GM23338 (cell line): ENCODE measurements at regions not wholly inside any gene's neighbourhood (a gene's known extent, or its start where the extent isn't known, plus 50 kb on each side); places are given as distances from the start of the nearest gene placed in this dataset.

ENCODE experiments used
- ATAC-seq: fragments of 200-7000 bp; cut with Tn5 transposase; 3 replicates; pipeline ENCODE4 v1.9.1; 2020
- DNase-seq: peaks from one replicate; pipeline ENCODE4 v3.0.0-alpha.2; 2015; ENCODE audit warnings: low spot score
- H2AFZ ChIP-seq: fragments of 200-600 bp; sonication (generic); 2 replicates; pipeline ENCODE4 v1.8.0; 2016; ENCODE audit warnings: antibody characterized with exemption, mild to moderate bottlenecking, moderate library complexity
- H3F3A ChIP-seq: fragments of 200-600 bp; sonication (generic); replicated peaks from 2 replicates; pipeline ENCODE4 v1.8.0; 2017; ENCODE audit warnings: antibody characterized with exemption, mixed run types, low read depth
- H3K27ac ChIP-seq: fragments of 200-600 bp; sonication (generic); 2 replicates; pipeline ENCODE4 v1.6.1; 2016; ENCODE audit warnings: low read depth
- H3K27me3 ChIP-seq: fragments of 200-600 bp; sonication (generic); 2 replicates; pipeline ENCODE4 v1.8.0; 2016; ENCODE audit warnings: mild to moderate bottlenecking, mixed run types, moderate library complexity; ENCODE audit not compliant: insufficient read depth
- H3K36me3 ChIP-seq: fragments of 200-600 bp; sonication (generic); 2 replicates; pipeline ENCODE4 v1.8.0; 2016; ENCODE audit warnings: mild to moderate bottlenecking; ENCODE audit not compliant: insufficient read depth
- H3K4me1 ChIP-seq: fragments of 200-600 bp; sonication (generic); 2 replicates; pipeline ENCODE4 v1.8.0; 2016; ENCODE audit warnings: mild to moderate bottlenecking, moderate library complexity; ENCODE audit not compliant: insufficient read depth
- H3K4me2 ChIP-seq: fragments of 200-600 bp; sonication (generic); 2 replicates; pipeline ENCODE4 v1.7.1; 2017; ENCODE audit warnings: mixed run types
- H3K4me3 ChIP-seq: fragments of 200-600 bp; sonication (generic); 2 replicates; pipeline ENCODE4 v1.6.1; 2016; ENCODE audit warnings: mixed run types
- H3K79me2 ChIP-seq: fragments of 200-600 bp; sonication (generic); replicated peaks from 2 replicates; pipeline ENCODE4 v1.8.0; 2017; ENCODE audit warnings: mild to moderate bottlenecking; ENCODE audit not compliant: insufficient read depth
- H3K9me2 ChIP-seq: fragments of 200-600 bp; sonication (generic); 2 replicates; pipeline ENCODE4 v1.8.0; 2017; ENCODE audit not compliant: insufficient read depth
- H4K20me1 ChIP-seq: fragments of 200-600 bp; sonication (generic); replicated peaks from 2 replicates; pipeline ENCODE4 v1.8.0; 2017; ENCODE audit warnings: mild to moderate bottlenecking; ENCODE audit not compliant: insufficient read depth
- H3K27ac Mint-ChIP-seq: 2 replicates; pipeline ENCODE4 v1.8.0; 2020; ENCODE audit warnings: inconsistent platforms, mild to moderate bottlenecking, moderate library complexity, mixed read lengths
- H3K27me3 Mint-ChIP-seq: 3 replicates; pipeline ENCODE4 v1.8.0; 2022; ENCODE audit warnings: low read depth, mild to moderate bottlenecking, moderate library complexity, mixed read lengths, inconsistent platforms; ENCODE audit not compliant: insufficient read depth, poor library complexity
- H3K36me3 Mint-ChIP-seq: 3 replicates; pipeline ENCODE4 v1.8.0; 2021; ENCODE audit warnings: low read depth, mild to moderate bottlenecking, inconsistent platforms, moderate library complexity, mixed read lengths
- H3K4me1 Mint-ChIP-seq: 3 replicates; pipeline ENCODE4 v1.8.0; 2020; ENCODE audit warnings: mild to moderate bottlenecking, inconsistent platforms, mixed read lengths
- H3K4me3 Mint-ChIP-seq: 3 replicates; pipeline ENCODE4 v1.8.0; 2021; ENCODE audit warnings: moderate library complexity, mild to moderate bottlenecking, inconsistent platforms, mixed read lengths
- H3K9me3 Mint-ChIP-seq: 3 replicates; pipeline ENCODE4 v1.8.0; 2020; ENCODE audit warnings: moderate library complexity, mild to moderate bottlenecking, inconsistent platforms, mixed read lengths
- CREB1 ChIP-seq: fragments of 250-450 bp; sonication (Bioruptor Pico); IDR thresholded peaks from 2 replicates; pipeline ENCODE4 v1.5.0; 2020; ENCODE audit warnings: low read depth, mild to moderate bottlenecking, moderate library complexity
- EZH2 ChIP-seq: fragments of 200-600 bp; sonication (generic); IDR thresholded peaks from one replicate; pipeline ENCODE4 v1.8.0; 2017; ENCODE audit warnings: antibody characterized with exemption, mild to moderate bottlenecking, low read depth; ENCODE audit not compliant: unreplicated experiment
- EZH2phosphoT487 ChIP-seq: fragments of 200-600 bp; sonication (generic); IDR thresholded peaks from one replicate; pipeline ENCODE4 v1.8.1; 2018; ENCODE audit warnings: antibody characterized with exemption; ENCODE audit not compliant: unreplicated experiment
- JUNB ChIP-seq: IDR thresholded peaks from one replicate; pipeline ENCODE4 v1.6.1; 2016; ENCODE audit warnings: antibody characterized with exemption; ENCODE audit not compliant: unreplicated experiment
- NANOG ChIP-seq: IDR thresholded peaks from 2 replicates; pipeline ENCODE4 v1.6.1; 2016; ENCODE audit warnings: antibody characterized with exemption, borderline replicate concordance
- POLR2AphosphoS5 ChIP-seq: IDR thresholded peaks from 2 replicates; pipeline ENCODE4 v1.6.1; 2016; ENCODE audit warnings: antibody characterized with exemption, low read depth
- STAT1 ChIP-seq: IDR thresholded peaks from one replicate; pipeline ENCODE4 v1.6.1; 2016; ENCODE audit warnings: antibody characterized with exemption; ENCODE audit not compliant: unreplicated experiment
- ZNF114 ChIP-seq: fragments of 250-450 bp; sonication (Bioruptor Pico); IDR thresholded peaks from 2 replicates; pipeline ENCODE4 v1.5.0; 2020; ENCODE audit warnings: mild to moderate bottlenecking, moderate library complexity
- ZNF331 ChIP-seq: fragments of 250-450 bp; sonication (Bioruptor Pico); IDR thresholded peaks from 2 replicates; pipeline ENCODE4 v1.5.0; 2020; ENCODE audit warnings: low read depth, mild to moderate bottlenecking, moderate library complexity
- TF ChIP-seq, protein P1 (sequence below): IDR thresholded peaks from one replicate; pipeline ENCODE4 v1.6.1; 2018; ENCODE audit warnings: antibody characterized with exemption; ENCODE audit not compliant: unreplicated experiment
- TF ChIP-seq, protein P2 (sequence below), 2 experiments: fragments of 200-600 bp in 1 of 2; sonication (generic) in 1 of 2; conservative IDR thresholded peaks; 2 replicates each; pipeline versions ENCODE4 v1.5.1 to v1.6.1; 2016 to 2017; ENCODE audit warnings: antibody characterized with exemption in 2 of 2, low read depth in 2 of 2, mild to moderate bottlenecking in 2 of 2, moderate library complexity in 1 of 2
- TF ChIP-seq, protein P3 (sequence below): IDR thresholded peaks from 2 replicates; pipeline ENCODE4 v1.6.1; 2016; ENCODE audit warnings: antibody characterized with exemption
- TF ChIP-seq, protein P4 (sequence below): fragments of 250-450 bp; sonication (Bioruptor Pico); IDR thresholded peaks from 2 replicates; pipeline ENCODE4 v1.5.0; 2020; ENCODE audit warnings: mild to moderate bottlenecking, moderate library complexity

DNA sequence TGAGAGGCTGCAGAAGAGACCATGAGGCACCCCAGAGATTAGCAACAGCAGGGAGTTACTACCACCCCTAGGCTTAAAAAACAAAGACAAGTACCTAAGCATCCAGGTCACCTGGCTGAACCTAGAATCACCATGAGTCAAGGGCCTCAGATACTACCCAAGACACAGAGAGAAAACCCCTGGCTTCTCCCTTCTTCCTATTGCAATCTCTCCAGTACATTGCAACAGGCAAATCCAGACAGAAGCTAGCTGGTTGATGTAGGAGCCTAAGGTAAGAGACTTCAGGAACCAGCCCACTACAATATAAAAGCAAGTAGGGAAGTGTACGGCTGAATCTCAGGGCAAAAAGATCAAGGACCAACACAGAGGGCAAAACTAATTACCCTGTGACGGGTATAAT lies 367.2 kb downstream of the PLPP3 start:
- Histone ChIP-seq H3K4me3 (no peak overlapping the region), H3K79me2 (no peaks in the 10 kb centered on the region), H3F3A (no peaks in the 10 kb centered on the region), H3K27ac (no peak overlapping the region), H3K36me3 (no peaks in the 10 kb centered on the region), H4K20me1 (no peaks in the 10 kb centered on the region), H3K27me3 (no peaks in the 10 kb centered on the region), H3K4me1 (no peaks in the 10 kb centered on the region), H3K4me2 (no peak overlapping the region), H2AFZ (no peak overlapping the region), H3K9me2 (peaks cover 11% of the 10 kb centered on the region; the same call in 1 of the 2 replicates)
- DNase-seq (no peak), ATAC-seq (no peak)
- TF ChIP-seq, protein P1, sequence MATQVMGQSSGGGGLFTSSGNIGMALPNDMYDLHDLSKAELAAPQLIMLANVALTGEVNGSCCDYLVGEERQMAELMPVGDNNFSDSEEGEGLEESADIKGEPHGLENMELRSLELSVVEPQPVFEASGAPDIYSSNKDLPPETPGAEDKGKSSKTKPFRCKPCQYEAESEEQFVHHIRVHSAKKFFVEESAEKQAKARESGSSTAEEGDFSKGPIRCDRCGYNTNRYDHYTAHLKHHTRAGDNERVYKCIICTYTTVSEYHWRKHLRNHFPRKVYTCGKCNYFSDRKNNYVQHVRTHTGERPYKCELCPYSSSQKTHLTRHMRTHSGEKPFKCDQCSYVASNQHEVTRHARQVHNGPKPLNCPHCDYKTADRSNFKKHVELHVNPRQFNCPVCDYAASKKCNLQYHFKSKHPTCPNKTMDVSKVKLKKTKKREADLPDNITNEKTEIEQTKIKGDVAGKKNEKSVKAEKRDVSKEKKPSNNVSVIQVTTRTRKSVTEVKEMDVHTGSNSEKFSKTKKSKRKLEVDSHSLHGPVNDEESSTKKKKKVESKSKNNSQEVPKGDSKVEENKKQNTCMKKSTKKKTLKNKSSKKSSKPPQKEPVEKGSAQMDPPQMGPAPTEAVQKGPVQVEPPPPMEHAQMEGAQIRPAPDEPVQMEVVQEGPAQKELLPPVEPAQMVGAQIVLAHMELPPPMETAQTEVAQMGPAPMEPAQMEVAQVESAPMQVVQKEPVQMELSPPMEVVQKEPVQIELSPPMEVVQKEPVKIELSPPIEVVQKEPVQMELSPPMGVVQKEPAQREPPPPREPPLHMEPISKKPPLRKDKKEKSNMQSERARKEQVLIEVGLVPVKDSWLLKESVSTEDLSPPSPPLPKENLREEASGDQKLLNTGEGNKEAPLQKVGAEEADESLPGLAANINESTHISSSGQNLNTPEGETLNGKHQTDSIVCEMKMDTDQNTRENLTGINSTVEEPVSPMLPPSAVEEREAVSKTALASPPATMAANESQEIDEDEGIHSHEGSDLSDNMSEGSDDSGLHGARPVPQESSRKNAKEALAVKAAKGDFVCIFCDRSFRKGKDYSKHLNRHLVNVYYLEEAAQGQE: no peak
- TF ChIP-seq, protein P2, sequence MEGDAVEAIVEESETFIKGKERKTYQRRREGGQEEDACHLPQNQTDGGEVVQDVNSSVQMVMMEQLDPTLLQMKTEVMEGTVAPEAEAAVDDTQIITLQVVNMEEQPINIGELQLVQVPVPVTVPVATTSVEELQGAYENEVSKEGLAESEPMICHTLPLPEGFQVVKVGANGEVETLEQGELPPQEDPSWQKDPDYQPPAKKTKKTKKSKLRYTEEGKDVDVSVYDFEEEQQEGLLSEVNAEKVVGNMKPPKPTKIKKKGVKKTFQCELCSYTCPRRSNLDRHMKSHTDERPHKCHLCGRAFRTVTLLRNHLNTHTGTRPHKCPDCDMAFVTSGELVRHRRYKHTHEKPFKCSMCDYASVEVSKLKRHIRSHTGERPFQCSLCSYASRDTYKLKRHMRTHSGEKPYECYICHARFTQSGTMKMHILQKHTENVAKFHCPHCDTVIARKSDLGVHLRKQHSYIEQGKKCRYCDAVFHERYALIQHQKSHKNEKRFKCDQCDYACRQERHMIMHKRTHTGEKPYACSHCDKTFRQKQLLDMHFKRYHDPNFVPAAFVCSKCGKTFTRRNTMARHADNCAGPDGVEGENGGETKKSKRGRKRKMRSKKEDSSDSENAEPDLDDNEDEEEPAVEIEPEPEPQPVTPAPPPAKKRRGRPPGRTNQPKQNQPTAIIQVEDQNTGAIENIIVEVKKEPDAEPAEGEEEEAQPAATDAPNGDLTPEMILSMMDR (conservative IDR thresholded peaks at IDR 0.05; ENCODE audit: low read depth in 2 of 2): no peak
- TF ChIP-seq NANOG (no peak), POLR2AphosphoS5 (no peak), EZH2 (no peak), ZNF331 (no peak), STAT1 (no peak), CREB1 (CRISPR knock-in tag) (no peak), JUNB (no peak), EZH2phosphoT487 (no peak), ZNF114 (CRISPR knock-in tag) (no peak)
- TF ChIP-seq, protein P3, sequence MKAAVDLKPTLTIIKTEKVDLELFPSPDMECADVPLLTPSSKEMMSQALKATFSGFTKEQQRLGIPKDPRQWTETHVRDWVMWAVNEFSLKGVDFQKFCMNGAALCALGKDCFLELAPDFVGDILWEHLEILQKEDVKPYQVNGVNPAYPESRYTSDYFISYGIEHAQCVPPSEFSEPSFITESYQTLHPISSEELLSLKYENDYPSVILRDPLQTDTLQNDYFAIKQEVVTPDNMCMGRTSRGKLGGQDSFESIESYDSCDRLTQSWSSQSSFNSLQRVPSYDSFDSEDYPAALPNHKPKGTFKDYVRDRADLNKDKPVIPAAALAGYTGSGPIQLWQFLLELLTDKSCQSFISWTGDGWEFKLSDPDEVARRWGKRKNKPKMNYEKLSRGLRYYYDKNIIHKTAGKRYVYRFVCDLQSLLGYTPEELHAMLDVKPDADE: no peak
- TF ChIP-seq, protein P4, sequence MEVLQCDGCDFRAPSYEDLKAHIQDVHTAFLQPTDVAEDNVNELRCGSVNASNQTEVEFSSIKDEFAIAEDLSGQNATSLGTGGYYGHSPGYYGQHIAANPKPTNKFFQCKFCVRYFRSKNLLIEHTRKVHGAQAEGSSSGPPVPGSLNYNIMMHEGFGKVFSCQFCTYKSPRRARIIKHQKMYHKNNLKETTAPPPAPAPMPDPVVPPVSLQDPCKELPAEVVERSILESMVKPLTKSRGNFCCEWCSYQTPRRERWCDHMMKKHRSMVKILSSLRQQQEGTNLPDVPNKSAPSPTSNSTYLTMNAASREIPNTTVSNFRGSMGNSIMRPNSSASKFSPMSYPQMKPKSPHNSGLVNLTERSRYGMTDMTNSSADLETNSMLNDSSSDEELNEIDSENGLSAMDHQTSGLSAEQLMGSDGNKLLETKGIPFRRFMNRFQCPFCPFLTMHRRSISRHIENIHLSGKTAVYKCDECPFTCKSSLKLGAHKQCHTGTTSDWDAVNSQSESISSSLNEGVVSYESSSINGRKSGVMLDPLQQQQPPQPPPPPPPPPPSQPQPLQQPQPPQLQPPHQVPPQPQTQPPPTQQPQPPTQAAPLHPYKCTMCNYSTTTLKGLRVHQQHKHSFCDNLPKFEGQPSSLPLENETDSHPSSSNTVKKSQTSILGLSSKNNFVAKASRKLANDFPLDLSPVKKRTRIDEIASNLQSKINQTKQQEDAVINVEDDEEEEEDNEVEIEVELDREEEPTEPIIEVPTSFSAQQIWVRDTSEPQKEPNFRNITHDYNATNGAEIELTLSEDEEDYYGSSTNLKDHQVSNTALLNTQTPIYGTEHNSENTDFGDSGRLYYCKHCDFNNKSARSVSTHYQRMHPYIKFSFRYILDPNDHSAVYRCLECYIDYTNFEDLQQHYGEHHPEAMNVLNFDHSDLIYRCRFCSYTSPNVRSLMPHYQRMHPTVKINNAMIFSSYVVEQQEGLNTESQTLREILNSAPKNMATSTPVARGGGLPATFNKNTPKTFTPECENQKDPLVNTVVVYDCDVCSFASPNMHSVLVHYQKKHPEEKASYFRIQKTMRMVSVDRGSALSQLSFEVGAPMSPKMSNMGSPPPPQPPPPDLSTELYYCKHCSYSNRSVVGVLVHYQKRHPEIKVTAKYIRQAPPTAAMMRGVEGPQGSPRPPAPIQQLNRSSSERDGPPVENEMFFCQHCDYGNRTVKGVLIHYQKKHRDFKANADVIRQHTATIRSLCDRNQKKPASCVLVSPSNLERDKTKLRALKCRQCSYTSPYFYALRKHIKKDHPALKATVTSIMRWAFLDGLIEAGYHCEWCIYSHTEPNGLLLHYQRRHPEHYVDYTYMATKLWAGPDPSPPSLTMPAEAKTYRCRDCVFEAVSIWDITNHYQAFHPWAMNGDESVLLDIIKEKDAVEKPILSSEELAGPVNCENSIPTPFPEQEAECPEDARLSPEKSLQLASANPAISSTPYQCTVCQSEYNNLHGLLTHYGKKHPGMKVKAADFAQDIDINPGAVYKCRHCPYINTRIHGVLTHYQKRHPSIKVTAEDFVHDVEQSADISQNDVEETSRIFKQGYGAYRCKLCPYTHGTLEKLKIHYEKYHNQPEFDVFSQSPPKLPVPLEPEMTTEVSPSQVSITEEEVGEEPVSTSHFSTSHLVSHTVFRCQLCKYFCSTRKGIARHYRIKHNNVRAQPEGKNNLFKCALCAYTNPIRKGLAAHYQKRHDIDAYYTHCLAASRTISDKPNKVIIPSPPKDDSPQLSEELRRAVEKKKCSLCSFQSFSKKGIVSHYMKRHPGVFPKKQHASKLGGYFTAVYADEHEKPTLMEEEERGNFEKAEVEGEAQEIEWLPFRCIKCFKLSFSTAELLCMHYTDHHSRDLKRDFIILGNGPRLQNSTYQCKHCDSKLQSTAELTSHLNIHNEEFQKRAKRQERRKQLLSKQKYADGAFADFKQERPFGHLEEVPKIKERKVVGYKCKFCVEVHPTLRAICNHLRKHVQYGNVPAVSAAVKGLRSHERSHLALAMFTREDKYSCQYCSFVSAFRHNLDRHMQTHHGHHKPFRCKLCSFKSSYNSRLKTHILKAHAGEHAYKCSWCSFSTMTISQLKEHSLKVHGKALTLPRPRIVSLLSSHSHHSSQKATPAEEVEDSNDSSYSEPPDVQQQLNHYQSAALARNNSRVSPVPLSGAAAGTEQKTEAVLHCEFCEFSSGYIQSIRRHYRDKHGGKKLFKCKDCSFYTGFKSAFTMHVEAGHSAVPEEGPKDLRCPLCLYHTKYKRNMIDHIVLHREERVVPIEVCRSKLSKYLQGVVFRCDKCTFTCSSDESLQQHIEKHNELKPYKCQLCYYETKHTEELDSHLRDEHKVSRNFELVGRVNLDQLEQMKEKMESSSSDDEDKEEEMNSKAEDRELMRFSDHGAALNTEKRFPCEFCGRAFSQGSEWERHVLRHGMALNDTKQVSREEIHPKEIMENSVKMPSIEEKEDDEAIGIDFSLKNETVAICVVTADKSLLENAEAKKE: no peak
- no peak overlapping the region for H3K4me3 Mint-ChIP-seq
- H3K27ac Mint-ChIP-seq: no peak overlapping the region
- H3K4me1 Mint-ChIP-seq: no peaks in the 10 kb centered on the region; the same call in 2 of the 3 replicates
- no peaks in the 10 kb centered on the region for H3K36me3 Mint-ChIP-seq
- H3K27me3 Mint-ChIP-seq: no peaks in the 10 kb centered on the region
- no peaks in the 10 kb centered on the region for H3K9me3 Mint-ChIP-seq
